Neutrophil (primary cell): ENCODE measurements at regions not wholly inside any gene's neighbourhood (a gene's known extent, or its start where the extent isn't known, plus 50 kb on each side); places are given as distances from the start of the nearest gene placed in this dataset.

Experiments
- H3K27ac ChIP-seq: fragments of 200-600 bp; sonication (generic); 2 replicates; pipeline ENCODE4 v1.5.1; 2016; ENCODE audit warnings: mild to moderate bottlenecking, moderate library complexity
- H3K27me3 ChIP-seq: fragments of 200-600 bp; sonication (generic); 2 replicates; pipeline ENCODE4 v1.6.0; 2016; ENCODE audit warnings: mild to moderate bottlenecking
- H3K36me3 ChIP-seq: fragments of 200-600 bp; sonication (generic); 2 replicates; pipeline ENCODE4 v1.5.1; 2017
- H3K4me1 ChIP-seq, 2 experiments: fragments of 200-600 bp in 1 of 2; sonication (generic) in 1 of 2; 1 replicate in 1 of 2; 2 replicates in 1 of 2; pipeline versions ENCODE4 v1.5.1 to v1.6.1; 2013 to 2016; ENCODE audit warnings: low read depth in 1 of 2, low read length in 1 of 2, mild to moderate bottlenecking in 1 of 2, moderate library complexity in 1 of 2; ENCODE audit not compliant: control insufficient read depth in 1 of 2, insufficient read depth in 1 of 2
- H3K4me3 ChIP-seq, 2 experiments: fragments of 200-600 bp in 1 of 2; sonication (generic) in 1 of 2; 1 replicate in 1 of 2; 2 replicates in 1 of 2; pipeline ENCODE4 v1.5.1; 2013 to 2016; ENCODE audit warnings: low read depth in 1 of 2, low read length in 1 of 2, mild to moderate bottlenecking in 1 of 2, moderate library complexity in 1 of 2
- H3K9me3 ChIP-seq: fragments of 200-600 bp; sonication (generic); 2 replicates; pipeline ENCODE4 v1.5.1; 2016
- CTCF ChIP-seq: fragments of 200-600 bp; sonication (generic); IDR thresholded peaks from 2 replicates; pipeline ENCODE4 v1.5.1; 2016; ENCODE audit warnings: antibody characterized with exemption

GRCh38 chr5:126311766-126312165 lies 111.4 kb upstream of the GRAMD2B start:
- H3K36me3 ChIP-seq, result no peaks in the 10 kb centered on the region
- H3K4me3 ChIP-seq, result no peak overlapping the region
- H3K9me3 ChIP-seq, result no peaks in the 10 kb centered on the region
- H3K27ac ChIP-seq, result no peak overlapping the region
- H3K27me3 ChIP-seq, result no peaks in the 10 kb centered on the region
- no peaks in the 10 kb centered on the region for H3K4me1 ChIP-seq
- TF ChIP-seq CTCF, result no peak

- H3K27me3 ChIP-seq, result no peaks in the 10 kb centered on the region
- H3K4me1 ChIP-seq, result no peaks in the 10 kb centered on the region
- no peak for TF ChIP-seq CTCF
- H3K4me3 ChIP-seq, result no peak overlapping the region
- no peaks in the 10 kb centered on the region for H3K36me3 ChIP-seq
- H3K27ac ChIP-seq, result no peak overlapping the region
- no peaks in the 10 kb centered on the region for H3K9me3 ChIP-seq
These were observed 107.9 kb upstream of the GRAMD2B start for GRCh38 chr5:126315341-126315740.

- Histone ChIP-seq H3K4me1 (no peaks in the 10 kb centered on the region), H3K27ac (no peak overlapping the region), H3K27me3 (no peaks in the 10 kb centered on the region), H3K9me3 (no peaks in the 10 kb centered on the region), H3K36me3 (no peaks in the 10 kb centered on the region), H3K4me3 (no peak overlapping the region)
- no peak for TF ChIP-seq CTCF
These were observed 90.9 kb upstream of the GRAMD2B start for GRCh38 chr5:126332326-126332725.

GRCh38 chr5:126334760-126335159 lies 88.4 kb upstream of the GRAMD2B start:
- Histone ChIP-seq H3K27ac (no peak overlapping the region), H3K9me3 (no peaks in the 10 kb centered on the region), H3K4me3 (no peak overlapping the region), H3K36me3 (no peaks in the 10 kb centered on the region), H3K27me3 (no peaks in the 10 kb centered on the region), H3K4me1 (no peaks in the 10 kb centered on the region)
- no peak for TF ChIP-seq CTCF

GRCh38 chr5:126335886-126336285 lies 87.3 kb upstream of the GRAMD2B start:
- no peaks in the 10 kb centered on the region for H3K4me1 ChIP-seq
- no peak overlapping the region for H3K4me3 ChIP-seq
- no peaks in the 10 kb centered on the region for H3K27me3 ChIP-seq
- TF ChIP-seq CTCF, result no peak
- no peak overlapping the region for H3K27ac ChIP-seq
- H3K9me3 ChIP-seq, result no peaks in the 10 kb centered on the region
- no peaks in the 10 kb centered on the region for H3K36me3 ChIP-seq

GRCh38 chr5:126338635-126339034 lies 84.6 kb upstream of the GRAMD2B start:
- Histone ChIP-seq H3K4me3 (no peak overlapping the region), H3K9me3 (no peaks in the 10 kb centered on the region)

More at GRCh38 chr5:126338635-126339034, 84.6 kb upstream of the GRAMD2B start:
- Histone ChIP-seq H3K27me3 (peaks cover 6% of the 10 kb centered on the region), H3K36me3 (no peaks in the 10 kb centered on the region), H3K27ac (no peak overlapping the region), H3K4me1 (no peaks in the 10 kb centered on the region)
- no peak for TF ChIP-seq CTCF
